Stomach (tissue), 8 donors: ENCODE measurements at regions not wholly inside any gene's neighbourhood (a gene's known extent, or its start where the extent isn't known, plus 50 kb on each side); places are given as distances from the start of the nearest gene placed in this dataset.

Experiments used
- DNase-seq, 2 donors: peaks; one replicate each; pipeline versions ENCODE4 v3.0.0 to v3.0.0-alpha.2; 2013 to 2019
- H3K27ac ChIP-seq, 5 donors: fragments of 200-600 bp in 4 of 5; sonication (generic) in 4 of 5; one replicate each; pipeline ENCODE4 v1.5.1; 2013 to 2019; ENCODE audit warnings: mild to moderate bottlenecking in 1 of 5, moderate library complexity in 1 of 5
- H3K27me3 ChIP-seq, 3 donors: fragments of 200-600 bp; sonication (generic); one replicate each; pipeline ENCODE4 v1.5.1; 2017 to 2019; ENCODE audit warnings: mixed run types in 1 of 3
- H3K36me3 ChIP-seq, 4 donors: fragments of 200-600 bp; sonication (generic); 1 replicate in 3 of 4; 2 replicates in 1 of 4; pipeline ENCODE4 v1.5.1; 2016 to 2019
- H3K4me1 ChIP-seq, 4 donors: fragments of 200-600 bp; sonication (generic); one replicate each; pipeline ENCODE4 v1.5.1; 2016 to 2019
- H3K4me3 ChIP-seq, 4 donors: fragments of 200-600 bp; sonication (generic) in 3 of 4; one replicate each; pipeline ENCODE4 v1.5.1; 2016 to 2019; ENCODE audit warnings: mild to moderate bottlenecking in 1 of 4
- H3K9me3 ChIP-seq, 4 donors: fragments of 200-600 bp; sonication (generic); one replicate each; pipeline ENCODE4 v1.5.1; 2016 to 2019
- CTCF ChIP-seq, 7 experiments: fragments of 450-650 bp in 4 of 7; fragments of 200-600 bp in 3 of 7; sonication (generic) in 3 of 7; IDR thresholded peaks; one replicate each; pipeline ENCODE4 v1.5.1; 2016 to 2019; ENCODE audit warnings: antibody characterized with exemption in 7 of 7, control low read depth in 2 of 7, mild to moderate bottlenecking in 1 of 7
- EP300 ChIP-seq: sonication (generic); formaldehyde crosslinking; IDR thresholded peaks from one replicate; pipeline ENCODE4 v1.6.1; 2017; ENCODE audit warnings: antibody characterized with exemption
- POLR2A ChIP-seq, 4 donors: fragments of 450-650 bp; IDR thresholded peaks; one replicate each; pipeline ENCODE4 v1.6.1; 2016; ENCODE audit warnings: antibody characterized with exemption in 4 of 4, control low read depth in 2 of 4, mild to moderate bottlenecking in 1 of 4, moderate library complexity in 1 of 4
- POLR2AphosphoS5 ChIP-seq, 3 donors: sonication (generic); formaldehyde crosslinking; IDR thresholded peaks; one replicate each; pipeline ENCODE4 v1.6.1; 2016; ENCODE audit warnings: antibody characterized with exemption in 3 of 3
- WGBS, 5 donors: extraction: QIAGEN DNeasy Blood & Tissue Kit in 3 of 5; methylation state at CpG; one replicate each; pipeline versions ENCODE4 v1.1.5 to v1.1.7; 2013 to 2018; 5-methylcytosine and 5-hydroxymethylcytosine counted together
- intact Hi-C: fragments of 100-400 bp; cut with DNase I; formaldehyde crosslinking; loops from one replicate; pipeline ENCODE4 v1.15.1; 2023; ENCODE audit warnings: low total_unique reads
- donor health status: healthy with polysubstance abuse.
- donor health status: Bipolar disorder and iron deficiency.
- donor health status: healthy.

GRCh38 chr13:27004326-27004725 lies 167.3 kb downstream of the USP12 start:
- Histone ChIP-seq H3K27ac (no peak overlapping the region), H3K36me3 (no peaks in the 10 kb centered on the region), H3K9me3 (no peaks in the 10 kb centered on the region), H3K27me3 (peaks cover 0 to 22% (median 4%) of the 10 kb centered on the region in 3 donors), H3K4me3 (no peak overlapping the region), H3K4me1 (peaks cover 5 to 21% (median 17%) of the 10 kb centered on the region in 4 donors)
- 81 to 95% (median 90%) methylated on average over 4 of the region's 4 CpGs for WGBS, 5 donors
- intact Hi-C loops = no loop called here
- DNase-seq = no peak
- TF ChIP-seq POLR2AphosphoS5 (IDR thresholded peaks at IDR 0.05) (no peak), EP300 (no peak)

- H3K27me3 ChIP-seq = peaks cover 0 to 14% (median 4%) of the 10 kb centered on the region in 3 donors
- intact Hi-C loops = no loop called here
- peak in 1 of 2 donors; percentile 44 for DNase-seq
- no peak overlapping the region for H3K4me3 ChIP-seq
- peaks cover 5 to 14% (median 10%) of the 10 kb centered on the region in 4 donors for H3K4me1 ChIP-seq
- H3K36me3 ChIP-seq = no peaks in the 10 kb centered on the region
- no peaks in the 10 kb centered on the region for H3K9me3 ChIP-seq
- WGBS, 5 donors = 40 to 55% (median 48%) methylated on average over 5 to 6 of the region's 6 CpGs
- no peak for TF ChIP-seq POLR2A (IDR thresholded peaks at IDR 0.05)
- peak in 1 of 3 donors; percentile 9 for TF ChIP-seq POLR2AphosphoS5 (IDR thresholded peaks at IDR 0.05)
- H3K27ac ChIP-seq = no peak overlapping the region
These were observed 169.9 kb downstream of the USP12 start for GRCh38 chr13:27001705-27002104.

- H3K4me1 ChIP-seq = peaks cover 0 to 4% (median under 1%) of the 10 kb centered on the region in 4 donors
- H3K27ac ChIP-seq = no peak overlapping the region
- H3K36me3 ChIP-seq = no peaks in the 10 kb centered on the region
- WGBS, 5 donors = 74 to 85% (median 78%) methylated on average over 6 of the region's 6 CpGs
- intact Hi-C loops = no loop called here
- H3K27me3 ChIP-seq = peaks cover 0 to 4% (median 0%) of the 10 kb centered on the region in 3 donors
- no peak for DNase-seq
- no peak overlapping the region for H3K4me3 ChIP-seq
- no peaks in the 10 kb centered on the region for H3K9me3 ChIP-seq
- TF ChIP-seq EP300 (no peak), POLR2AphosphoS5 (IDR thresholded peaks at IDR 0.05) (no peak), CTCF (IDR thresholded peaks at IDR 0.05) (no peak), POLR2A (IDR thresholded peaks at IDR 0.05) (no peak)
These were observed 170.9 kb downstream of the USP12 start for GRCh38 chr13:27000686-27001085.

GRCh38 chr13:26999499-26999898 lies 172.1 kb downstream of the USP12 start:
- Histone ChIP-seq H3K4me1 (peaks cover 0 to 5% (median 0%) of the 10 kb centered on the region in 4 donors), H3K9me3 (no peaks in the 10 kb centered on the region), H3K27me3 (no peaks in the 10 kb centered on the region), H3K4me3 (no peak overlapping the region), H3K27ac (no peak overlapping the region), H3K36me3 (no peaks in the 10 kb centered on the region)
- intact Hi-C loops = no loop called here
- 87 to 92% (median 89%) methylated on average over 7 of the region's 7 CpGs for WGBS, 5 donors
- no peak for DNase-seq
- TF ChIP-seq CTCF (IDR thresholded peaks at IDR 0.05) = no peak
- no peak for TF ChIP-seq POLR2A (IDR thresholded peaks at IDR 0.05)
- TF ChIP-seq POLR2AphosphoS5 (IDR thresholded peaks at IDR 0.05) = no peak
- TF ChIP-seq EP300 = no peak

GRCh38 chr13:26998292-26998691 lies 173.3 kb downstream of the USP12 start:
- H3K9me3 ChIP-seq = no peaks in the 10 kb centered on the region
- TF ChIP-seq POLR2A (IDR thresholded peaks at IDR 0.05) (no peak), POLR2AphosphoS5 (IDR thresholded peaks at IDR 0.05) (no peak), EP300 (no peak), CTCF (IDR thresholded peaks at IDR 0.05) (no peak)
- H3K4me1 ChIP-seq = peaks cover 0 to 10% (median 2%) of the 10 kb centered on the region in 4 donors
- no peaks in the 10 kb centered on the region for H3K27me3 ChIP-seq
- no peak for DNase-seq
- intact Hi-C loops = no loop called here
- no peak overlapping the region for H3K27ac ChIP-seq
- H3K36me3 ChIP-seq = no peaks in the 10 kb centered on the region
- WGBS, 5 donors = 52 to 65% (median 57%) methylated on average over 8 of the region's 8 CpGs
- no peak overlapping the region for H3K4me3 ChIP-seq
